Caco-2 (cell line): ENCODE measurements at regions not wholly inside any gene's neighbourhood (a gene's known extent, or its start where the extent isn't known, plus 50 kb on each side); places are given as distances from the start of the nearest gene placed in this dataset.

Experiments used
- BruUV-seq: library from RNA; stranded (reverse); fragments of 400-500 nt; replicated peaks from 2 replicates; lab custom pipeline; 2021; lab: Mats Ljungman, UMichigan
- CTCF ChIA-PET: fragments of 300-600 bp; sonication (Branson Sonifier 250); formaldehyde crosslinking; loops from one replicate; lab custom pipeline; 2022; ENCODE audit warnings: antibody characterized with exemption; lab: Charles Lee
- POLR2A ChIA-PET: fragments of 300-600 bp; sonication (Branson Sonifier 250); formaldehyde crosslinking; loops from one replicate; lab custom pipeline; 2022; ENCODE audit warnings: antibody characterized with exemption; lab: Charles Lee
- DNase-seq, 2 experiments: peaks; one replicate each; pipeline versions ENCODE4 v3.0.0 to v3.0.0-alpha.2; 2020 to 2022
- H3K27me3 ChIP-seq: replicated peaks from 2 replicates; pipeline ENCODE4 v1.6.0; 2011; ENCODE audit warnings: low read length; ENCODE audit not compliant: control insufficient read depth, insufficient read depth
- H3K36me3 ChIP-seq: 2 replicates; pipeline ENCODE4 v1.5.1; 2011; ENCODE audit warnings: low read length; ENCODE audit not compliant: control insufficient read depth, insufficient read depth
- H3K4me1 ChIP-seq: fragments of 250-450 bp; sonication (Bioruptor Pico); 2 replicates; pipeline ENCODE4 v1.5.1; 2020; ENCODE audit warnings: mild to moderate bottlenecking
- H3K4me3 ChIP-seq: 2 replicates; pipeline ENCODE4 v1.5.1; 2011; ENCODE audit warnings: low read depth, mild to moderate bottlenecking, control low read depth, low read length
- H3K9me3 ChIP-seq: fragments of 250-450 bp; sonication (Bioruptor Pico); 2 replicates; pipeline ENCODE4 v1.5.1; 2020; ENCODE audit warnings: mild to moderate bottlenecking, moderate library complexity
- H3K27ac Mint-ChIP-seq: one replicate; pipeline ENCODE4 v1.8.0; 2022; ENCODE audit warnings: mixed read lengths; ENCODE audit not compliant: unreplicated experiment
- H3K27me3 Mint-ChIP-seq: one replicate; pipeline ENCODE4 v1.8.0; 2022; ENCODE audit warnings: mixed read lengths; ENCODE audit not compliant: insufficient read depth, unreplicated experiment
- H3K36me3 Mint-ChIP-seq: one replicate; pipeline ENCODE4 v1.8.0; 2022; ENCODE audit warnings: mild to moderate bottlenecking, mixed read lengths; ENCODE audit not compliant: insufficient read depth, unreplicated experiment
- H3K4me1 Mint-ChIP-seq: one replicate; pipeline ENCODE4 v1.8.0; 2022; ENCODE audit warnings: low read depth, mixed read lengths; ENCODE audit not compliant: unreplicated experiment
- H3K4me3 Mint-ChIP-seq: one replicate; pipeline ENCODE4 v1.8.0; 2022; ENCODE audit warnings: mild to moderate bottlenecking, moderate library complexity, mixed read lengths; ENCODE audit not compliant: unreplicated experiment
- H3K9me3 Mint-ChIP-seq: one replicate; pipeline ENCODE4 v1.8.0; 2022; ENCODE audit warnings: mixed read lengths; ENCODE audit not compliant: unreplicated experiment
- intact Hi-C: fragments of 100-400 bp; cut with micrococcal nuclease; formaldehyde crosslinking; loops from one replicate; pipeline ENCODE4 v1.10.0; 2022; ENCODE audit not compliant: unreplicated experiment
- TF ChIP-seq, protein P1 (sequence below), 2 experiments: fragments of 200-600 bp in 1 of 2; IDR thresholded peaks; 1 replicate in 1 of 2; 2 replicates in 1 of 2; pipeline versions ENCODE4 v1.5.1 to v1.8.0; 2011 to 2022; ENCODE audit warnings: antibody characterized with exemption in 1 of 2, control low read depth in 1 of 2, inconsistent platforms in 1 of 2, low read depth in 1 of 2, low read length in 1 of 2, mild to moderate bottlenecking in 1 of 2, moderate library complexity in 1 of 2; ENCODE audit not compliant: insufficient read depth in 1 of 2, severe bottlenecking in 1 of 2, unreplicated experiment in 1 of 2

GRCh38 chr5:164170814-164171213 is 665.4 kb downstream of the MAT2B start:
- H3K9me3 Mint-ChIP-seq, result no peaks in the 10 kb centered on the region
- H3K27me3 ChIP-seq, result no peaks in the 10 kb centered on the region
- H3K27me3 Mint-ChIP-seq, result peaks cover 3% of the 10 kb centered on the region
- DNase-seq, result no peak
- no peaks in the 10 kb centered on the region for H3K9me3 ChIP-seq
- TF ChIP-seq, protein P1, sequence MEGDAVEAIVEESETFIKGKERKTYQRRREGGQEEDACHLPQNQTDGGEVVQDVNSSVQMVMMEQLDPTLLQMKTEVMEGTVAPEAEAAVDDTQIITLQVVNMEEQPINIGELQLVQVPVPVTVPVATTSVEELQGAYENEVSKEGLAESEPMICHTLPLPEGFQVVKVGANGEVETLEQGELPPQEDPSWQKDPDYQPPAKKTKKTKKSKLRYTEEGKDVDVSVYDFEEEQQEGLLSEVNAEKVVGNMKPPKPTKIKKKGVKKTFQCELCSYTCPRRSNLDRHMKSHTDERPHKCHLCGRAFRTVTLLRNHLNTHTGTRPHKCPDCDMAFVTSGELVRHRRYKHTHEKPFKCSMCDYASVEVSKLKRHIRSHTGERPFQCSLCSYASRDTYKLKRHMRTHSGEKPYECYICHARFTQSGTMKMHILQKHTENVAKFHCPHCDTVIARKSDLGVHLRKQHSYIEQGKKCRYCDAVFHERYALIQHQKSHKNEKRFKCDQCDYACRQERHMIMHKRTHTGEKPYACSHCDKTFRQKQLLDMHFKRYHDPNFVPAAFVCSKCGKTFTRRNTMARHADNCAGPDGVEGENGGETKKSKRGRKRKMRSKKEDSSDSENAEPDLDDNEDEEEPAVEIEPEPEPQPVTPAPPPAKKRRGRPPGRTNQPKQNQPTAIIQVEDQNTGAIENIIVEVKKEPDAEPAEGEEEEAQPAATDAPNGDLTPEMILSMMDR (IDR thresholded peaks at IDR 0.05; ENCODE audit: insufficient read depth in 1 of 2, low read depth in 1 of 2, low read length in 1 of 2, severe bottlenecking in 1 of 2, unreplicated experiment in 1 of 2), result no peak
- H3K4me1 Mint-ChIP-seq, result no peaks in the 10 kb centered on the region
- H3K27ac Mint-ChIP-seq, result no peak overlapping the region
- H3K36me3 Mint-ChIP-seq, result no peaks in the 10 kb centered on the region
- no peaks in the 10 kb centered on the region for H3K36me3 ChIP-seq
- CTCF ChIA-PET, result no interaction called here
- intact Hi-C loops, result no loop called here
- no peaks in the 10 kb centered on the region for H3K4me1 ChIP-seq
- no TSS peak for BruUV-seq
- H3K4me3 Mint-ChIP-seq, result no peak overlapping the region
- H3K4me3 ChIP-seq, result no peak overlapping the region
- POLR2A ChIA-PET, result no interaction called here

DNA sequence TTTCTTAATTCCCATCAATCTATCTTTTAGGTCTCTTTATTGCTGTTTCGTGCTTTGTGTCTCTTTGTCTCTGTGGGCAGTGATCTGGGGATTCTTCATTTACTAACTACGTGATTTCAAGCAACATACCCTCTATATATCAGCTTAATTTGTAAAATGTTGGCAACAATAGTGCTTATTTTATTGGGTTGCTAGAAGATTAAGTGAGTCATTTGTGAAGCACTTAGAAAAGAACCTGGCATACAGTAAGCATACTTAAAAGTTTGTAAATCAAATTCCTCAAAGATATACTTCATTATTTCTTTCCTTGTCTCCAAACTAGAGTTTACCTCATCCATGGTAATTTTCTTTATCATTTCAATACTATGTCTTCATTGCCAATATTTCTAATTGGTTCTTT is 669.7 kb downstream of the MAT2B start:
- no peak for DNase-seq
- ChIA-PET CTCF (no interaction called here), POLR2A (no interaction called here)

GRCh38 chr5:164179406-164179805 is 674.0 kb downstream of the MAT2B start:
- no peak for DNase-seq
- POLR2A ChIA-PET, result no interaction called here
- Histone ChIP-seq H3K4me1 (no peaks in the 10 kb centered on the region), H3K27me3 (no peaks in the 10 kb centered on the region), H3K36me3 (no peaks in the 10 kb centered on the region), H3K4me3 (no peak overlapping the region), H3K9me3 (no peaks in the 10 kb centered on the region)
- Mint-ChIP-seq H3K27me3 (no peaks in the 10 kb centered on the region), H3K36me3 (no peaks in the 10 kb centered on the region), H3K27ac (no peak overlapping the region), H3K4me3 (no peak overlapping the region), H3K4me1 (no peaks in the 10 kb centered on the region), H3K9me3 (no peaks in the 10 kb centered on the region)
- TF ChIP-seq, protein P1 (IDR thresholded peaks at IDR 0.05; ENCODE audit: insufficient read depth in 1 of 2, low read depth in 1 of 2, low read length in 1 of 2, severe bottlenecking in 1 of 2, unreplicated experiment in 1 of 2), result no peak
- intact Hi-C loops, result no loop called here
- BruUV-seq, result no TSS peak
- CTCF ChIA-PET, result no interaction called here

More for the DNA sequence above, 669.7 kb downstream of the MAT2B start:
- Histone ChIP-seq H3K4me3 (no peak overlapping the region), H3K27me3 (no peaks in the 10 kb centered on the region), H3K4me1 (no peaks in the 10 kb centered on the region), H3K36me3 (no peaks in the 10 kb centered on the region), H3K9me3 (no peaks in the 10 kb centered on the region)
- H3K4me3 Mint-ChIP-seq, result no peak overlapping the region
- no peaks in the 10 kb centered on the region for H3K36me3 Mint-ChIP-seq
- no peaks in the 10 kb centered on the region for H3K4me1 Mint-ChIP-seq
- H3K9me3 Mint-ChIP-seq, result no peaks in the 10 kb centered on the region
- H3K27me3 Mint-ChIP-seq, result peaks cover 3% of the 10 kb centered on the region
- no TSS peak for BruUV-seq
- no peak overlapping the region for H3K27ac Mint-ChIP-seq
- intact Hi-C loops, result no loop called here
- TF ChIP-seq, protein P1 (IDR thresholded peaks at IDR 0.05; ENCODE audit: insufficient read depth in 1 of 2, low read depth in 1 of 2, low read length in 1 of 2, severe bottlenecking in 1 of 2, unreplicated experiment in 1 of 2), result no peak
